Psoas muscle (tissue), 7 donors: ENCODE measurements at regions not wholly inside any gene's neighbourhood (a gene's known extent, or its start where the extent isn't known, plus 50 kb on each side); places are given as distances from the start of the nearest gene placed in this dataset.

ENCODE experiments used
- ATAC-seq, 4 donors: fragments of 200-7000 bp; cut with Tn5 transposase; one replicate each; pipeline ENCODE4 v1.9.1; 2020; ENCODE audit warnings: moderate library complexity in 3 of 4, mild to moderate bottlenecking in 2 of 4
- DNase-seq, 2 donors: peaks; one replicate each; pipeline ENCODE4 v3.0.0-alpha.2; 2020
- H3K27ac ChIP-seq: fragments of 200-600 bp; one replicate; pipeline ENCODE4 v1.8.0; 2022
- H3K27me3 ChIP-seq, 3 donors: fragments of 200-600 bp in 1 of 3; one replicate each; pipeline versions ENCODE4 v1.6.1 to v1.8.0; 2013 to 2022; ENCODE audit warnings: low read length in 2 of 3, mild to moderate bottlenecking in 2 of 3, moderate library complexity in 1 of 3; ENCODE audit not compliant: insufficient read depth in 3 of 3
- H3K36me3 ChIP-seq, 2 donors: fragments of 200-600 bp in 1 of 2; one replicate each; pipeline versions ENCODE4 v1.6.1 to v1.8.0; 2013 to 2022; ENCODE audit warnings: low read depth in 1 of 2, mild to moderate bottlenecking in 1 of 2, moderate library complexity in 1 of 2; ENCODE audit not compliant: insufficient read depth in 1 of 2
- H3K4me1 ChIP-seq: fragments of 200-600 bp; one replicate; pipeline ENCODE4 v1.8.0; 2022
- H3K4me3 ChIP-seq: fragments of 200-600 bp; one replicate; pipeline ENCODE4 v1.8.0; 2022; ENCODE audit warnings: mild to moderate bottlenecking
- H3K9me3 ChIP-seq: fragments of 200-600 bp; one replicate; pipeline ENCODE4 v1.8.0; 2022
- CTCF ChIP-seq: fragments of 200-600 bp; IDR thresholded peaks from one replicate; pipeline ENCODE4 v1.8.0; 2022; ENCODE audit warnings: antibody characterized with exemption
- WGBS, 3 donors: extraction: QIAGEN DNeasy Blood & Tissue Kit; methylation state at CpG; one replicate each; pipeline versions ENCODE4 v1.1.6 to v1.1.7; 2013; 5-methylcytosine and 5-hydroxymethylcytosine counted together
- intact Hi-C, 2 donors: fragments of 100-400 bp; cut with DNase I; formaldehyde crosslinking; loops; one replicate each; pipeline versions ENCODE4 v1.11.0 to v1.14.2; 2022
- donor health status: healthy with polysubstance abuse.
- donor health status: DM: no; HTN: no; CAD: no; lungs with moderate emphysema.
- donor health status: Bipolar disorder and iron deficiency.
- donor health status: healthy.
- donor health status: DM: yes; HTN: yes; CAD: no.
- donor health status: DM: no; HTN: no; CAD: no.
- donor health status: DM: yes; HTN: yes; CAD: no.

GRCh38 chr5:1701216-1701864, 98.3 kb downstream of the MRPL36 start:
- WGBS, 3 donors, result 82 to 83% (median 83%) methylated on average over 15 of the region's 15 CpGs
- ATAC-seq, result no peak
- H3K36me3 ChIP-seq, result no peaks in the 10 kb centered on the region
- H3K4me1 ChIP-seq, result no peaks in the 10 kb centered on the region
- no peak for TF ChIP-seq CTCF
- peaks cover 0 to 14% (median 2%) of the 10 kb centered on the region in 3 donors for H3K27me3 ChIP-seq
- H3K9me3 ChIP-seq, result no peaks in the 10 kb centered on the region
- DNase-seq, result no peak
- H3K4me3 ChIP-seq, result no peak overlapping the region
- no peak overlapping the region for H3K27ac ChIP-seq
- intact Hi-C loops, result no loop called here

GRCh38 chr5:1699394-1699793, 100.2 kb downstream of the MRPL36 start:
- Histone ChIP-seq H3K9me3 (no peaks in the 10 kb centered on the region), H3K27ac (no peak overlapping the region), H3K36me3 (no peaks in the 10 kb centered on the region), H3K4me1 (no peaks in the 10 kb centered on the region), H3K27me3 (peaks cover 0 to 5% (median 2%) of the 10 kb centered on the region in 3 donors), H3K4me3 (no peak overlapping the region)
- TF ChIP-seq CTCF, result no peak
- DNase-seq, result no peak
- WGBS, 3 donors, result 78 to 82% (median 79%) methylated on average over 6 of the region's 6 CpGs
- ATAC-seq, result no peak
- intact Hi-C loops, result no loop called here

- intact Hi-C loops, result no loop called here
- H3K36me3 ChIP-seq, result no peaks in the 10 kb centered on the region
- DNase-seq (no peak), ATAC-seq (no peak)
- H3K27me3 ChIP-seq, result peaks cover 0 to 4% (median 2%) of the 10 kb centered on the region in 3 donors
- H3K4me1 ChIP-seq, result no peaks in the 10 kb centered on the region
- no peak overlapping the region for H3K4me3 ChIP-seq
- no peak for TF ChIP-seq CTCF
- H3K27ac ChIP-seq, result no peak overlapping the region
- no peaks in the 10 kb centered on the region for H3K9me3 ChIP-seq
- 70 to 81% (median 71%) methylated on average over 12 of the region's 12 CpGs for WGBS, 3 donors
Observed at GRCh38 chr5:1698589-1699316, 100.9 kb downstream of the MRPL36 start.

- H3K27ac ChIP-seq, result no peak overlapping the region
- intact Hi-C loops, result no loop called here
- H3K36me3 ChIP-seq, result no peaks in the 10 kb centered on the region
- no peaks in the 10 kb centered on the region for H3K27me3 ChIP-seq
- 41 to 46% (median 41%) methylated on average over 2 of the region's 2 CpGs for WGBS, 3 donors
- DNase-seq, result no peak
- H3K4me3 ChIP-seq, result no peak overlapping the region
- ATAC-seq, result no peak
- H3K9me3 ChIP-seq, result peaks cover 6% of the 10 kb centered on the region
- no peaks in the 10 kb centered on the region for H3K4me1 ChIP-seq
- no peak for TF ChIP-seq CTCF
Observed at GRCh38 chr5:1692381-1692780, 107.3 kb downstream of the MRPL36 start.
